ENCODE measurements at regions not wholly inside any gene's neighbourhood (a gene's known extent, or its start where the extent isn't known, plus 50 kb on each side); places are given as distances from the start of the nearest gene placed in this dataset.

DNA sequence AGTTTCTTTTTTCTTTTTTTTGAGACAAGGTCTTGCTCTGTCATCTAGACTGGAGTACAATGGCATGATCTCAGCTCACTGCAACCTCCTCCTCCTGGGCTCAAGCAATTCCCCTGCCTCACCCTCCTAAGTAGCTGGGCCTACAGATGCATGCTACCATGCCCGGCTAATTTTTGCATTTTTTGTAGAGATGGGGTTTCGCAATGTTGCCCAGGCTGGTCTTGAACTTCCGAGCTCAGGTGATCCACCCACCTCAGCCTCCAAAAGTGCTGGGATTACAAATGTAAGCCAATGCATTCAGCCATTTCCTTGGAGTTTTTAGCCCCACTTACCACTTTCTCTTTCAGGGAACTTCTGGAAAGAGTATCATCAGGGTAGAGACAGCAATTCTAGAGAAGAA is 153.3 kb upstream of the THSD7B start:
- no peak for DNase-seq (ENCODE audit: low read depth, low spot score)
- no peak overlapping the region for H3K4me3 ChIP-seq (ENCODE audit: low read depth, low read length)
- TF ChIP-seq, protein P1, sequence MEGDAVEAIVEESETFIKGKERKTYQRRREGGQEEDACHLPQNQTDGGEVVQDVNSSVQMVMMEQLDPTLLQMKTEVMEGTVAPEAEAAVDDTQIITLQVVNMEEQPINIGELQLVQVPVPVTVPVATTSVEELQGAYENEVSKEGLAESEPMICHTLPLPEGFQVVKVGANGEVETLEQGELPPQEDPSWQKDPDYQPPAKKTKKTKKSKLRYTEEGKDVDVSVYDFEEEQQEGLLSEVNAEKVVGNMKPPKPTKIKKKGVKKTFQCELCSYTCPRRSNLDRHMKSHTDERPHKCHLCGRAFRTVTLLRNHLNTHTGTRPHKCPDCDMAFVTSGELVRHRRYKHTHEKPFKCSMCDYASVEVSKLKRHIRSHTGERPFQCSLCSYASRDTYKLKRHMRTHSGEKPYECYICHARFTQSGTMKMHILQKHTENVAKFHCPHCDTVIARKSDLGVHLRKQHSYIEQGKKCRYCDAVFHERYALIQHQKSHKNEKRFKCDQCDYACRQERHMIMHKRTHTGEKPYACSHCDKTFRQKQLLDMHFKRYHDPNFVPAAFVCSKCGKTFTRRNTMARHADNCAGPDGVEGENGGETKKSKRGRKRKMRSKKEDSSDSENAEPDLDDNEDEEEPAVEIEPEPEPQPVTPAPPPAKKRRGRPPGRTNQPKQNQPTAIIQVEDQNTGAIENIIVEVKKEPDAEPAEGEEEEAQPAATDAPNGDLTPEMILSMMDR (IDR thresholded peaks at IDR 0.05; ENCODE audit: low read depth, low read length) = no peak
- in situ Hi-C loops (cut with HindIII; ENCODE audit: low sequenced_read_pairs) = no loop called here

DNA sequence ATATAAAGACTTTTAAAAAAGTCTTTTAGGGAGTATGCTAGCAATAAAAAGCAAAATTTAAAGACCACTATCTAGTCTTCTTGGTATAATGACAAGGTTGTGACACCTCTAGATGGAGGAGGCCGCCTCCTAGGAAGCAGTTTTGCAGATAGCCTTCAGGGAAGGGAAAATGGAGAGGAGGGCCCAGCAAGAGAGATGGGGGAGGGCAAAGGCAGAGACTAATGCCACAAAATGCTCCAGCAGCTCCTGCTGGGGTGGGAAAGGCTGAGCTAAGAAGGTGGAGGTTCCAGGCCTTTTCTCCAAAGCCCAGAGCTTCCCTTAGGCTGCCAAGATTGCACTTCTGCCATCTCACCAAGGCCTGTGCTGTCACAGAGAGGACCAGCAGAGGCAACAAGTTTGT is 153.9 kb upstream of the THSD7B start:
- in situ Hi-C loops (cut with HindIII; ENCODE audit: low sequenced_read_pairs) = no loop called here
- TF ChIP-seq, protein P1 (IDR thresholded peaks at IDR 0.05; ENCODE audit: low read depth, low read length) = no peak
- DNase-seq (ENCODE audit: low read depth, low spot score) = no peak
- no peak overlapping the region for H3K4me3 ChIP-seq (ENCODE audit: low read depth, low read length)

DNA sequence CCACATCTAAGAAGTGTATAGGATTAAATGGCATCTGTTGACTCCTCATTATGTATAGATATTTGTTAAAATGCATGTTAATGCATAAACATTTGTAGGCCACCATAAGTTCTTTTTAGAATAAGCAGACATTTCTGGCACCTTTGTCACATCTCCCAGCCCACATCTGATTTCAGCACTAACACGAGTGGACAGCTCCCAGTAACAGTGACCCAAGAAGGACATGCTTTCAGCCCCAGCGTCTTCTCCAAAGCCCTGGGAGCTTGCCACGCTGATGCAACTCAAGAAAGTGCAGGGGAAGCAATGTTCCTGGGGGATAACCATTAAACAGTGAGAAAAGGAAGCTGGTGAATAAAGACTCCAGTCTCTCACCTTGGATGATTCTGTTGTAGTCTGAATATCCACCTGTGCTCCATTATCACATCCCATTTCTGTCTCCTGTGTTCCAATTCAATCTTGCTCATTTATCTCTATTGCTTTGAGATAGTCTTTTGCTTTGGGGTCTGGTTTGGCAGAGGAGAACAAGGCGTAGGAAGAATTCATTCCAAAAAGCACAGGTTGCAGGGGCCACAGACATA is 182.6 kb upstream of the THSD7B start:
- no peak overlapping the region for H3K4me3 ChIP-seq (ENCODE audit: low read depth, low read length)
- DNase-seq (ENCODE audit: low read depth, low spot score) = peak; percentile 1
- in situ Hi-C loops (cut with HindIII; ENCODE audit: low sequenced_read_pairs) = no loop called here
- TF ChIP-seq, protein P1 (IDR thresholded peaks at IDR 0.05; ENCODE audit: low read depth, low read length) = no peak

DNA sequence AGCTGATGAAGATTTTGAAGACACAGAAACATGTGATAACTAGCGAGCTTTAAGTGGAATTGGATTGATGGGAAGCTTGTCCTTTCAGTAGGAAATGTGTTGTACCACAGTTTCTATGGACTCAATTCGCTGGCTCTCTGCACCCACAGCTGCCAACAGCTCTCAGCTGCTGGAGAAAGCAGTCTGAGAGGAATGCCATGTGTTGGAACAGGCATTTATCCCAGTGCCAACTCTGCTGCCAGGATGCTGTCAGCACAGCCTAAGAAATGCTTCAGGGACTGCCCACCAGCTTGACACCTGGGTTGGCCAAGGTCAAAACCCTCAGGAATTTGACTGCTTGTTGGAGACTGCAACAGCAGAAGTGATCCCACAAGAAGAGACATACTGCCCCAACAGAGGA is 193.0 kb upstream of the THSD7B start:
- no peak for DNase-seq (ENCODE audit: low read depth, low spot score)
- in situ Hi-C loops (cut with HindIII; ENCODE audit: low sequenced_read_pairs) = no loop called here
- TF ChIP-seq, protein P1 (IDR thresholded peaks at IDR 0.05; ENCODE audit: low read depth, low read length) = no peak

DNA sequence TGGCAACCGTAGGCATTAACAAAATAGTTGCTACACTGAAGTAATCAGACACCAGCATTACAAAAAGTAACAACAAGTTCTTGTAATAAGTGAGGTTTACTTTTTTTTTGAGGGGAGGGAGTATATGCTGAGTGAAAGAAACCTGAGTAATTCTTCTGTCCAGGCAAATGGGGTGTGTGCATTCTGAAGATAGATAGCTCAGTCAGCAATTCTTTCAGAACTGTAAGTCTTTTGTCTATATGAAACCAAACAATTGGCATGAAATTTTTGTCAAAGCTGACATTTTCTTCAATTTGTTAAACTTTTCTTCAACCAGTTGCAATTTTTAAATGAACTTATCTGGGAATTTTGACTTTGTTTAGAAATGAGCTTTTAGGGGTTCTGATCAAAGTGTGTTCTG is 208.1 kb upstream of the THSD7B start:
- in situ Hi-C loops (cut with HindIII; ENCODE audit: low sequenced_read_pairs) = no loop called here
- no peak overlapping the region for H3K4me3 ChIP-seq (ENCODE audit: low read depth, low read length)
- TF ChIP-seq, protein P1 (IDR thresholded peaks at IDR 0.05; ENCODE audit: low read depth, low read length) = no peak
- no peak for DNase-seq (ENCODE audit: low read depth, low spot score)

More for the DNA sequence above, 193.0 kb upstream of the THSD7B start:
- no peak overlapping the region for H3K4me3 ChIP-seq (ENCODE audit: low read depth, low read length)

DNA sequence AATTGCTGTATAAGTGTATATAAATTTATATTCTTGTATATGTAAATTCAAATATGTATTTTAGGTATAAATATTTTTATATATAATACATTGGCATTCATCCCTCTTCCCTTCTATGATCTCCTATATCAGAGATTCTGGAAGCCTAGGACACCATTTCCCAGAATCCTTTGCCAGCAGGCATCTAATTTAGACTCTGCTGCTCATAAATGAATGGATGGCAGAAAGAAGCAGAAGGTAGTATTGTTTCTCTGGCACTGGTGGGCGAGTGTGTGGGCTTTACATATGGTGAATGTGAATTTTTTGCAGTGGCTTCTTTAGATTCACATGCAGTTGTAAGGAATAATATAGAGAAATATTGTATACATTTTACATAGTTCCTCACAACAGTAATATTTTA is 215.2 kb upstream of the THSD7B start:
- TF ChIP-seq, protein P1 (IDR thresholded peaks at IDR 0.05; ENCODE audit: low read depth, low read length) = no peak
- no peak for DNase-seq (ENCODE audit: low read depth, low spot score)
- H3K4me3 ChIP-seq (ENCODE audit: low read depth, low read length) = no peak overlapping the region
- in situ Hi-C loops (cut with HindIII; ENCODE audit: low sequenced_read_pairs) = no loop called here

DNA sequence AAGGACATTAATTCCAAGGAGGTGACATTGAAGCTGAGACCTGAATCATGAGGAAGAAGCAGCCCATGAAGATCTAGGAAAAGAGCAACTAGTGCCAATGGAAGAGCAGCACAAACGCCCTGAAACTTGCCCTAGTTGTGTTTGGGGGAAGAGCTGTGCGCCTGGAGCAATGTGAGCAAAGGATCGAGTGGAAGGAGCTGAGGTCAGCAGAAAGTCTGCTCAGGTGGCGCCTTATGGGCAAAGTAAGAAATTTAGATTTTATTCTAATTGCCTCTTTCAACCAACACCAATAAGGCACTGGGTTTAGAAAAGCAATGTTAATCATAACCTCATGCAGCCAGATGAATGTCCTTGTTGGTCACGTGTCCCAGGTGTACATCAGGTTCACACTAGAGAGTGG is 226.0 kb upstream of the THSD7B start:
- in situ Hi-C loops (cut with HindIII; ENCODE audit: low sequenced_read_pairs) = no loop called here
- TF ChIP-seq, protein P1 (IDR thresholded peaks at IDR 0.05; ENCODE audit: low read depth, low read length) = no peak
- no peak overlapping the region for H3K4me3 ChIP-seq (ENCODE audit: low read depth, low read length)
- no peak for DNase-seq (ENCODE audit: low read depth, low spot score)

All from astrocyte of the spinal cord (primary cell).